HS-27A (cell line): ENCODE measurements at regions not wholly inside any gene's neighbourhood (a gene's known extent, or its start where the extent isn't known, plus 50 kb on each side); places are given as distances from the start of the nearest gene placed in this dataset.
"Not testable (repeated sequence)": the region's sequence is repeated elsewhere in the genome, so short reads cannot be mapped to it uniquely, and the experiment has no call there.

Experiments used
- DNase-seq: peaks from one replicate; pipeline ENCODE4 v3.0.0-alpha.2; 2012; ENCODE audit warnings: low read depth, missing footprints

DNA sequence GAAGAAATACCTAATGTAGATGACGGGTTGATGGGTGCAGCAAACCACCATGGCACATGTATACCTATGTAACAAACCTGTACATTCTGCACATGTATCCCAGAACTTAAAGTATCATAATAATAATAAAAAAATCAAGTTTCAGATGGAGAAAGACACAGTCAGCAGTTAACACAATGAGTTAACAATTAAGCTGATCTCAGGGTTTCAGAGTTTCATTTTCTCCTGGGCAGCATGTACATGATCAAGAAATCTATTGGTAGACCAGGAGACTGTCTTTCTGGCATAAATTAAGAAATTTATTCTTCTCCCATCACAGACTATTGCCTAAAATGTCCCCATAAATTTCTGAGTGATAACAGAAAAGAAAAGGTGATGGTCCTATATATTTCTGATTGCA lies 155.3 kb downstream of the RAD51AP2 start:
- no peak for DNase-seq

DNA sequence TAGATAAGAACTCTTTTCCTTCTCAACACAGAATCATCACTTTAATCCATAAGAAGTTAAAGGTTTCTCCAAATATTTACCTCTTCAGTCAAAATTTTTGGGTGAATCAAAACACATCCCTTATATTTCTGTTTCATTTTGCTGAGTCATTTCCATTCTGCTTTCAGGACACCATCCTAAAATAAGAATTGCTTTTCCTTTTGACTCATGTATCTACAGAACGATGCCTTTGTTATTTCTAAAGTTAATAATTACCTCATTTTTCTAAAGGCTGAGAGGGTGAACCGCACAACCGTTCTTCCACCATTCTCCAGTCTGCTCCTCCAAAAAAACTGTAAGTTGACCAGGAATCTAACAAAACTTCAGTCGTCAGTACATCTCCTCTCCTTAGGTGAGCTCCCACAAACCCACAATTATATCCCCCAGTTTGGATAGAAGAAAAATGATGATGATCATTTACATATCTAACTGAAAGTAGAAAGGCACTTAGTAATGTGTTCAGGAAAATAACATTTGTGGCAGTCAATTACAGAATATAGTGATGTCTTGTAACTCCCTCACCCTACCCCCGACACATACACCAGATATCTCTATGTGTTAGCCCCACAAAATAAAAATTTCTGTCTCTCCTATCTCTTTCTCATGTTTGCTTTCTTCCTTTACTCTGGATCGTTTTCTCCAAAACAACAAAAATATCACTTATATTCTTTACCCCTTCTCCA lies 162.5 kb downstream of the RAD51AP2 start:
- DNase-seq, result no peak

DNA sequence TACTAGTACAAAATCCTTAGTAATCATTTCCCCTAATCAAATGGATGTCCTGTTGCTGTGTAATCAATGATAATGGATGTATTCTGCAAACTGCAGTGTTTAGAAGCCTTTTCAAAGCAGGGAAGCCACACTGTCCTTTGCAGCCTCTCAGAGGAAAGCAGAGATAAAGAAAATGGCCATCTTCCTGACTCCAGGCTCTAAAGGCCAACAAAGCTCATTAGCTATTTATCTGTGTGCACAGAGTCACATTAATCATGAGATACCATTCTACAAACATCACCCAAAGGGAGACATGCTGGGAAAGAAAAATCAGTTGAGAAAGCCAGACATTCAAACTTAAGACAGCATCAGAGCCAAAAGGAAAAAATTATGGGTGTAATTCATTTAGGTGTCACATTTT lies 165.0 kb downstream of the RAD51AP2 start:
- DNase-seq, result no peak

- DNase-seq, result not testable (repeated sequence)
Measured at GRCh38 chr2:17342692-17343091, 175.5 kb downstream of the RAD51AP2 start.

DNA sequence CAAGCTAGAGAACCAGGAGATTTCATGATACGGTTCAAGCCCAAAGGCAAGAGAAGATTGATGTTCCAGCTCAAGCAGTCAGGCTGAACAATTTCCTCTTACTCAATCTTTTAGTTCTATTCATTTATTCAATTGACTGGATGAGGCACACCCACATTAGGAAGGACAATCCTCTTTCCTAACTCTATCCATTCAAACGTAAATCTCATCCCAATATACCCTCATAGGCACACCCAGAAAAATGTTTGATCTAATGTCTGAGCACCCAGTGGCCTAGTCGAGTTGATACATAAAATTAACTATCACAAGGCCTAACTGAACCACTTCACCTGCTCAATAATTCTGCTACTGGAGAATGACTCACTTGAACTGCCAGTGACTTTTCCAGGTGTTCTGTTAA lies 180.7 kb downstream of the RAD51AP2 start:
- DNase-seq, result no peak

- no peak for DNase-seq
Measured at GRCh38 chr2:17336458-17336857, 181.8 kb downstream of the RAD51AP2 start.

DNA sequence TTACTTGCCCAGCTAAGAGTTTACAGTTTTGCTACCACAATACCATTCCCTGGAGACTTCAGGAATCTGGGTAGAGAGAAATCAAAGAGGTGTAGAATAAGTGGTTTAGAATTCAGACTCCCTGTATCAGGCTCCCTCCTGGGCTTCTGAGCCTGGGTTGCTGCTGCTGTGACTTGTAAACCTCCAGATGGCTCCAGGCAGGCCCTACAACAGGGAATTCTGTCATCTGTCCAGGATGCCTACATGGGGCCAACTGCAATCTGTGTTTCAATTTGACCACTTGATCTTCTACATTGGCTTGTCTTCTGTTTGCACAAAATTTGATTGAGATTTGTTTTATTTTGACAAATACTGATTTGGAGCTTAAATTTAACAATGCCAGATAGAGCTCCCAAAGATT lies 183.9 kb downstream of the RAD51AP2 start:
- DNase-seq, result no peak

- no peak for DNase-seq
Measured at GRCh38 chr2:17331636-17332035, 186.6 kb downstream of the RAD51AP2 start.

- DNase-seq, result no peak
Measured at GRCh38 chr2:17328161-17328560, 190.1 kb downstream of the RAD51AP2 start.

DNA sequence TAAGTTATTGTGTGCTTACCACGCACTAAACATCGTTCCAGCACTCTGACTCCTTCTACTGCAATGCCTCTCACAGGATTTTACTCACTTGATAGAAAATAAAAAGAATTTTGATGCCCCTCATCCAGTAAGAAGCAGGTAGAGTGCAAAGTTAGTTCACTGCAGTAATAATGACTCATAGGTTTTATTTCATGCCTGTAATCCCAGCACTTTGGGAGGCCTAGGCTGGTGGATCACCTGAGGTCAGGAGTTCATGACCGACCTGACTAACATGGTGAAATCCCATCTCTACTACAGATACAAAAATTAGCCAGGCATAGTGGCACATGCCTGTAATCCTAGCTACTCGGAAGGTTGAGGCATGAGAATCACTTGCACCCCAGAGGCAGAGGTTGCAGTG lies 190.6 kb downstream of the RAD51AP2 start:
- DNase-seq, result no peak

DNA sequence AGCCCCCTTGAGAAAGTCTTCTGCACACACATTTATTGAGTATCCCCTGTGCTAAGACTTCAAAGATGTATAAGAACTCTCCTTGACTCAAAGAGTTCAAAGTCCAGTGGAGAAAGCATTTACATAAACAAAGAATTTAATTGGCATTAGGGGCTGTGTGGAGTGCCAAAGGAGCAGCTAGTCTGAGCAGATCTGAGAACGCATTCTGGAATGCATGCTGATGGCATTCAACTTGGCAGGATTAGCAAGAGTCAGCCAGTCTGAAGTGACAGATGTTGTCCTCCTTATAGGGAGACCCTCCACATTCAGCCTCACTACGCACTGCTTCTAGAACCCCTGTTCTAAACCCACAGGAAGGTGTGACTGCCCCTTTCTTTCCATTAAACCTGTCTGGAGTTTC lies 191.5 kb downstream of the RAD51AP2 start:
- DNase-seq, result no peak

- no peak for DNase-seq
Measured at GRCh38 chr2:17323697-17324096, 194.5 kb downstream of the RAD51AP2 start.

DNA sequence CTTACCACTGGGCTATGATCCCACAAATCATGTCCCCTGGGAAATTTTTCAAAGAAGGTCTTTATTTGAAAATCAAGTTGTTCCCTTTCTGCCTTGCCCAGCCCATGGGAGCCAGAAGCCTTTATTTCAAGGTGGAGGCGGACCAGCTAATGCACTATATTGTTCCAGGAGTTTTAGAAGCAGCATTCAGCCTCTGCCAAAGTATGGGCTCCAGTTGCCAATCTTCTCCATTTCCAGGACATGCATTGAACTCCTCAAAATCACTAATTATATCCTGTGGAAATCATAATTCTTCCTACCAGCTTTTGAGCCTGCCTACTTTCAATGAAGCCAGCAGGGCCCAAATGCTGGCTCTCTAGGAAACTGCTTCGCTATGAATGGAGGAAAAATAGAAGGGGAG lies 195.8 kb downstream of the RAD51AP2 start:
- no peak for DNase-seq

DNA sequence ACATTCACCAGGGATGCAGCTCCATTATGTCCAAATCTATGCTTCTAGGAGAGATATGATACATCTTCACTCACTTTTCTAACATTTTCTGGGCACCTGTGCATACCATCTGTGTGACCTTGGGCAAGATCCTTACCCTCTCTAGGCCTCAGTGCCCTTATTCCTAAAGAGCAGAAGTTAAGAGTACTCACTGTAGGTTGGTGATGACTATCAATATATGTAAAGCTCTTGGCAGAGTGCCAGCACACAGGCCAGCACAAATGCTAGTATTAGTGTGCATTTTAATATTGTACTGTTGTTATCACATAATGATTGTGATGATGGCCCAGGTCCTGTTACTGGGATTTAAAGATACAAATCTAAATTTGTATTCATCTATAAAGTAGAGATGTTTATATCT lies 199.2 kb downstream of the RAD51AP2 start:
- DNase-seq, result no peak

DNA sequence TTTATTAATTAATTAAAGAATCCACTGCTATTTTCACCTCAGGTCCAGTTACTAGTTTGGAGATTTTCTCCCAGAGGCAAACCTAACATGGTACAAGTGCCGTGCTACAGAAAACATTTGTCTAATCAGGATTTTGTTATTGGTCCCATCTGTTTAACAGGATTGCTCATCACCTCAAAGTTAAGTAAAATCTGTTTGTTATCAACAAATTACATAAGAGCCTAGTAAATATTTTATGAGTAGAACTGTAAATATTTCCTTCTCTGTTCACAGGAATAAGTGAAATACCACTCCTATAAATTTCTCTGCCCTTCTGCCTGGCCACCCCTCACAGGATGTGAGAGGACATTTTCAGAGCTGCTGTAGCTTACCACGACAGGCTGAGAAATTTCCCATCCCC lies 200.2 kb downstream of the RAD51AP2 start:
- DNase-seq, result no peak

GRCh38 chr2:17317439-17317976 lies 200.7 kb downstream of the RAD51AP2 start:
- no peak for DNase-seq

GRCh38 chr2:17313261-17313660 lies 205.0 kb downstream of the RAD51AP2 start:
- DNase-seq, result no peak

DNA sequence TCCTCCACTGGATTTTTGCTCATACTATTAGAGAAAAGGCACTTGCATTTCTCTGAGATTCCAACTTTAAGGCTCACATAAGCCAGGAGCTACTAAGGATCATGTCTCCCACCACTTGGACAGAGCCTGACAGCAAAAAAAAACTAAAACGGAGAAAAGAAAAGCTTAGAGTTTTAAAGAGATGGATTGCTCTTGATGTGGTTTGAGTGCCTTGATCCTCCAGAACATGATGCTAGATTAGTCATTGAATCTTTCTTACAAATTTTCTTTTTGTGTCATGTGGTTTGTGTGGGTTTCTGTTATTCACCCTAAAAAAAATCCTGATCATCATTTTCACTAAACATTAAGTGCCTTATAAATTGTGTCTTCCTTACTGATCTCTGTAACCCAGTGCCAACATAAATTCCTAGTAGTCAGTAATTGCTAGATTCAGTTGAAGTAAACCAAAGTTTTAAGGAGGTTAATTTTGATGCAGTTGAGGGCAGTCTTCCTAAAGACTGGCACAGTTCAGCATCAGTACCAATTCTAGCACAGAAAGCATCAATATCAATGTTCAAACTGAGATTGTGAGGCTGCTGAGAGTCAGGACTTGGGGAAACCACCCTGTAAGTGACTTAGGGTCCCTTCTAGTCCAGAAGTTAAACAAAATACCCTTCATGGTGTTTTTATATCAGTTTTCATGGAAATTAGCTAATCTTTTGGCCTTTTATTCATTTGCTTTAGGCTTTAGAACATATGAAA lies 206.3 kb downstream of the RAD51AP2 start:
- DNase-seq, result no peak

GRCh38 chr2:17311106-17311619 lies 207.1 kb downstream of the RAD51AP2 start:
- DNase-seq, result no peak

DNA sequence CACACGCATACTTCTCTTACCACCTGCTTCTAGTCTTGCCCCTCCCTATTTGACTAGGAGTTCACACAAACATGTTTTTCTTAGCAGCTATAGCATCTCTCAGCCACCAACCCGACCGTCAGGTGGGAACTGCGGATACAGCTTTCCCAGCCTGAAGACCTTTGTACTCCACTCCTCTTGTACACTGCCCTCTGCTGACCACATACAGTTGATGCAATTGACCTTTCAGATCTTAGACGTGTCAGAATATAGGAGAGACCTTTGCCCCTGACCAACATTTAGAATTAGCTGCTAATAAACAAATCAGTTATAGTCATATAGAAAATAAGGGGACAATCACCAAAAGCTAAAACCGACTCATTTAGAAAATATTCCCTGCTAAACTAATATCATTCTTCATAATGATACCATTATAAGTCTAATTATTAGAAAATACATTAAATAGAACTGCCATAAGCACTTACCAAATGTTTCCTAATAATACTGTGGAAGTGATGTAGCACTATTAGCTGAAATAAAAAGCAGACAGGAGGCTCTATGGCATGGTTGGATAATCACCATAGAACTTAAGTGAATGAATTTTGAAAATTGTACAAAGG lies 208.4 kb downstream of the RAD51AP2 start:
- DNase-seq, result no peak

DNA sequence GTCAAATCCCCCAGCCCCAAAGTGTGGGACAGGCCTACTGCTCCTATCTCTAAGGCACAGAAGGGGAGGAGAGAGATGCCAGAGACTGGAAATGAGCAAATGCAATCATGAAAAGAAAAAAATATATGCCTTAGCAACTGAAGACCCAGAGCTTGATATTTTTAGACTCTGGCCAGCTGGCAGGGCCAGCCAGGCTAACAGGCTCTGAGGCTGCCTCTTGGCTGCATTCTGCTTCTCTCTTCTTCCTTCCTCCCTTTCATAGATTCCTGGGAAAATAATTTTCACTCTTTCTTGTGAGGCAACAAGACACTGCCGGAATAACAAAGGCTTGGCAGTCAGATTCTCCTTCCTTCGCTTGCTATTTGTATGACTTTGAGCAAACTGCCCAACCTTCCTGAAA lies 209.1 kb downstream of the RAD51AP2 start:
- no peak for DNase-seq

DNA sequence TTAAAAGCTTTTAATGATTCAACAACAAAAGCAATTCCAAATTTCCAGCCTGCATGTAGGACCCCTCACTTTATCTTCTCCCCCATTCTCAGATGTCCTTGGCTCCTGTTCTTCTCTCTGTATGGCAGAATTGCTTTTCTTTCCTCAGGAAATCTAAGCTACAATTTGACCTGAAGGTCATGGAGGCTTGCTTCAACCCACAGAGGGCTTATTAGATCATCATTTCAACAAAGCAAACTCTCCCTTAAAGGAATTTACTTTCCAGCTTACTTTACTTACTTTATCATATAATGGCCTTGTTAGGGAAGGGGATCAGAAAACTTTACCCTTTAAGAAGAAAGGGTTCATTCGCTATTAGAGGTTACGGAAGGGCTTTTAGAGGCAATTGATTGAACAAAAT lies 211.5 kb downstream of the RAD51AP2 start:
- no peak for DNase-seq

GRCh38 chr2:17306219-17306618 lies 212.0 kb downstream of the RAD51AP2 start:
- DNase-seq, result no peak
